Globus pallidus (tissue), 1 donor: ENCODE measurements at regions not wholly inside any gene's neighbourhood (a gene's known extent, or its start where the extent isn't known, plus 50 kb on each side); places are given as distances from the start of the nearest gene placed in this dataset.
"Not testable (repeated sequence)": the region's sequence is repeated elsewhere in the genome, so short reads cannot be mapped to it uniquely, and the experiment has no call there.

Experiments used
- DNase-seq: peaks from one replicate; pipeline ENCODE4 v3.0.0-alpha.2; 2015; ENCODE audit warnings: low spot score

DNA sequence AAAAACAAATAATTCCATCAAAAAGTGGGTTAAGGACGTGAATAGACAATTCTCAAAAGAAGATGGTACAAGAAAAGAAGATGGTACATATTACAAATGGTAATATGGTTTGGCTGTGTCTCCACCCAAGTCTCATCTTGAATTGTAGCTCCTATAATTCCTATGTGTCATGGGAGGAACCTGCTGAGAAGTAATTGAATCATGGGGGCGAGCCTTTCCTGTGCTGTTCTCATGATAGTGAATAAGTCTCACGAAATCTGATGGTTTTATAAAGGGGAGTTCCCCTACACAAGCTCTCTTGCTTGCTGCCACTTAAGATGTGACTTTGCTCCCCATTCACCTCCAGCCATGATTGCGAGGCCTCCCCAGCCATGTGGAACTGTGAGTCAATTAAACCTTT is 172.9 kb downstream of the C11orf91 start:
- DNase-seq, result not testable (repeated sequence)

DNA sequence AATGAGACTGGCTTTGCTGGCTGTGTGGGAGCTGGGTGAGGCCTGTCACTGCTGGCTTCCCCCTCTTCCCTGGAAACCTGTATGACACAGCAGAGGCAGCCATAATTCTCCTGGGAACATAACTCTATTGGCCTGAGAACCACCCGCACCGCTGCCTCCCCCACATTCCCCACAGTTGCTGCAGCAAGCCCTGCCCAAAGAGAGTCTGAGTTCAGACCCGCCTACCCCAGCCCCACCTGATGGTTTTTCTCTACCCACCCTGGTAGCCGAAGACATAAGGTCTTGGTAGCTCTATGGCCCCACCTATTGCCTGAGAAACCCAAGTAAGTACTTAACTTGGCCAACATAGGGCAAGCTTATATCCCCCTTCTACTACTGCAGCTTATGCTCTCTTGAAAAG is 174.8 kb downstream of the C11orf91 start:
- no peak for DNase-seq

DNA sequence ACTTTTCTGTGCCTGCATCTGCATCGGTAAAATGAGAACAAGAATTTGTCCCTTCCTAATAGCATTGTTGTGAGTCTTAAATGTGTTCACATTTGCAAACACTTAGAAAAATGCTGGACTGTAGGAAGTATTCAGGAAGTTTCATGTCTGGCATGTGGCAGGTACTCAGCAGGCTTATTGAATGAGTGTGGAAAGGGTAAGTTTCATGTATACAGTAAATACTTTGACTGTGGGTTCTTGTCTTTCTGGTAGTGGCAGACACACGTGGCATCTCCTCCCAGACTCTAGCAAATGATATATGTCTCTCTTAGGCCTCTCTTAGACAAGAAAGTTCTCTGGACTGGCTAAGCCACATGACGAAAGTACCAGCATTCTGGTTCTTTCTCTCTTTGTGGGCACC is 179.2 kb downstream of the C11orf91 start:
- no peak for DNase-seq

DNA sequence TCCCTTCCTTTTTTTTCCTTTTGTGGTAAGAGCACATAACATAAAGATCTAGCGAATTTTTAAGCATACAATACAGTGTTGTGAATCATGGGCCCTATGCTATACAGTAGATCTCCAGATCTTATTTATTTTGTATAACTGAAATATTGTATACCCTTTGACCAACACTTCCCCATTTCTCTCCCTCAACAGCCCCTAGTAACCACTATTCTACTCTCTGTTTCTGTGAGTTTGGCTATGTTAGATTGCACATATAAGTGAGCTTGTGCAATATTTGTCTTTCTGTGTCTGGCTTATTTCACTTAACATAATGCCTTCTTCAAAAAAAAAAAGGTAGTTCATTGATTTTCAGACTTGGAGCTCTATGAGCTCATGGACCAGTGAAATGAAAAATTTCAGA is 180.5 kb downstream of the C11orf91 start:
- no peak for DNase-seq

DNA sequence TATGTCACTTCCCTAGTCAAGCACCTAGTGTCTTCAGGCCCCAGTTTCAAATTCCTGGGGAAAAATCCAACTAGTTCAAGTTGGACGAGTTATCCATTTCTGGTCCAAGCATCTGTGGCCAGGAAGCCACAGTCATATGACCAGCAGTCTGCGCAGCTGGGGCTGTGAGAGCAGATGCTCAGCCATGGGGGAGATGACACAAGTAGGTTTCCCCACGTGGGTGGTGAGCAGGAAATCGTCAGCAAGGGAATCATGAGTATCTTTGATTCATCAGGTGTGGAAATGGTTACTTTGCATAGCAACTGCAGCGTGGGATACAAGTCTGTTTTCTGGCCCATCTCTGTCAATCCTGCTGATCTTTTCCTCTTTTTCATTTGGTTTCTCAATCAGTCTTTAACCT is 185.3 kb downstream of the C11orf91 start:
- DNase-seq, result no peak

DNA sequence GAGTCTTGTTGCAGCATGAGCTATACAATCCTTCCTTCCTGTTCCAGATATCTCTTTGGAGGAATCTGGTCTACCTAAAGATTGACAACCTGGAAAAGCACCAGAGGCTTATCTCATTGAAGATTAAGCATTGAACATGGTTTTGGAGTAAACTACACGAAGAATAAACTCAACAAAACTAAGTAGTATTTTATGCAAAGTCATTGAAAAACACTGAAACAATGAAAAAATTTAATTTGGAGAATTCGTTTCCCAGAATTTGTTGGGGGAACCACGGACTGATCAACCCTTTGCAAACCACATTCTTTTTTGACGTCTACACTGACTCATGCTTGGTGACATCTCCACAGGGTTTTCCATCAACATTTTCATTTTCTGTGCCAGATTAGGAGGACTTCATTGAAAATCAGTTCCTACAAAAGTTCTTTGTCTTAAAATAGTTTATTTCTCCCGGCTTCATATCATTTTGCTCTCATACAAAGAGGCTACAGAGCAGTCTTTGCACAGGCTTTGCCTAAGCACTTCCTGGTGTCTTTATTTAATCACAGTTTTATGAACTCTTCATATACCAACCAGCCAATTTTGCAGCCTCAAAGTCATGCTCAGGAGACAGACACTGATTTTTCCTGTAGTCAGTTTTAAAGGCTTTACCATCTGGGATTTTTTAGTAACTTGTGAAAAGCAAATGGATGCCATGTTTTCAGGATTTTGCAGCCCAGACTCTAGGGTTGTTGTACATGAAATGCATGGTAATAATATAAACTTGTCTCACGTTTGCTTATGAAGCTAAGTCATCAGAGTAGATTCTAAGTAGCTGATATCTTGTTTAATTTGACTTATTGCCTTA is 186.3 kb downstream of the C11orf91 start:
- no peak for DNase-seq

DNA sequence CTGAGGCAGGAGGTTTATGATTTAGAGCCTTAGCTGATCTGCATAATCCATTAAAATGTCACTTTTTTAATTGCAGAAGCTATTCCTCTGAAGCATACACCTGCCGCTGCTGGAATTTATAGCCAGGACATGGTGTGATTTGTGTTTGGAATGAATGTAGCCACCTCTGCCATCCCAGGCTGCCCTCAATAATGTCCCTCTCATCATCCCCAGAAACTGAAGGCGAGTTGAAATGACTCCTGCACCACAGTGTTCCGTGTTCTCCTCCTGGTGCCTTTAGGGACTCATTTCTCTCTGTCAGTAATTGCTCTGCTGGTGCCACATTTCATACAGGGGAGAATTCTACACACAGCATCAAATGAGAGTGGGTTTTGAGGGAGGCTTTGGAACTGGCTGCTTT is 191.0 kb downstream of the C11orf91 start:
- no peak for DNase-seq

DNA sequence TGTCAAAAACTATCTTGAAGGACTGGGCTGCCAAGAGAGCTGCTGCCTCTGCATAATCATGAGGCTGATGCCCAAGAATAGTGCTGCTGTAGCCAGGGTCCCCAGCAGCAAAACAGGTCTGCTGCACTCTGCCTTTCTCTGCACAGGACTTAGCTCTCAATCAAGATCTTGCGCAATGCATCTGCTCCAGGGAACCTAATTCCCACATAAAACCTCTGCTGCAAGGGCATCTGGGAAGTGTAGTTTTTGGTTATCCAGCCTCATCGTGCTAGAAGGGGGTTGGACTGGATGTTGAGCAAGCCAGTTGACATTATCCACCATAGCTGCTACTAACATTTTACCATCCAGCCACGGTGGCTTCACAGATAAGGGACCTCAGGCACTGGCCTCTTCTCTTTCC is 192.7 kb downstream of the C11orf91 start:
- no peak for DNase-seq

DNA sequence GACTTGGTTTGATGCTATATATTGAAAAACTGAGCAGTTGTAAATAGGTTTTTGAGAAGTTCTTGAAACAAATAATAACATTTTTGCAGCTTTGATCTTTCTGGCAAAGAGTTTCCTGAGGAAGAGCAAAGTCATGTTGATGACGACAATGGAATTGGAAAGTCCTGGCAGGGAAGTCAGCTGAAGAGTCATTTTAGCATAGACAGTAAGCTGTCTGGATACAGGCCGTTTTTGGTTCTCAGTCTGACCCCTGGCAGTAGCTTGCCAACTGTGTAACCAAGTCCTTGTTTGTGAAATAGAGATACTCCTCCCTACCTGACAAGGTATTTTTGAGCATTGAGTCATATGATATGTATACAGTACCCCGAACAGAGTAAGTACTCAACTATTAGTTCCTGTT is 193.3 kb downstream of the C11orf91 start:
- DNase-seq, result no peak

DNA sequence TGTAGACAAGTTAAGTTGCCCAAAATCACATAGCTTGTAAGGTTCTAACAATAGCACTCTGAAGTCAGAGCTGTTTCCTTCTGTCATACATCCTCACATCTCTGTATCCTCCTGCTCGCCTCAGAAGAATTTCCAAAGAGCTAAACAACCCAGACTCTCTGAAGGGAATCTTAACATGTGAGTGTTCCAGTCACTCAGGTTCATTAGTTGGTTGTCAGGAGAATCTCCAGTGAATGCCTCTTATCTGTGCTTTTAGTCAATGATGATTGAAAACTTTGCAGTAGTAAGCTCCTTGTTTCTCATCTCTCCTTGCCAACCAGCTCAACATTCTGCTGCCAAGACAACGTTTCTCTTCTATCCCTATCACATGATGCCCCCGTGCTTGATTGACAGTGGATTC is 195.5 kb downstream of the C11orf91 start:
- DNase-seq, result no peak

DNA sequence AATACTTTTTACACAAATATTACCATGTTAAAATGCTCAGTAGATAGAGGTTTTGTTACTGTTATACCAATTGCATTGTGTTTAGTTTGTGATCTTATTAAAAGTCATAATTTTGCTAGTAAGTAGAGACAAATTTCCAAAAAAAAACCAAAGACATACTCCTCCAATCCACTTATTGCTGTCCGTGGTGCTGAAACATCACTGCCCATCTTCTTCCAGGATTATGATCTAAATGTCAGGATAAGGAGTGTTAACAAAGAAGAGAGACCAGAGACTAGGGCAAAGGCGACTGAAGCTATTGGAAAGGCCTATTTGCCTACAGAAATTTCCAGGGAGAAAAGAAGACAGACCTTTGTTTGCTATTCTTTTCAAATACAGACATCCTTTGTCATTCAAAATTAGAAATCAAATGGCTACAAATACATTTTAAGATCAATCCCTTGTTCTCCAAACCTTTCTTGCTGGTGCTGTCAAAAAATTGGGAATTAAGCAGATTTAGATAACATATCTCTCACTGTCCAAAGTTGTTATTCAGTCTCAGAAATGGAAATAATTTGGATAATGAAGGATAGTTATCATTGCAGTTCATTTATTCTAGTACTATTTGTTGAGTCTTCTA is 199.7 kb downstream of the C11orf91 start:
- no peak for DNase-seq

DNA sequence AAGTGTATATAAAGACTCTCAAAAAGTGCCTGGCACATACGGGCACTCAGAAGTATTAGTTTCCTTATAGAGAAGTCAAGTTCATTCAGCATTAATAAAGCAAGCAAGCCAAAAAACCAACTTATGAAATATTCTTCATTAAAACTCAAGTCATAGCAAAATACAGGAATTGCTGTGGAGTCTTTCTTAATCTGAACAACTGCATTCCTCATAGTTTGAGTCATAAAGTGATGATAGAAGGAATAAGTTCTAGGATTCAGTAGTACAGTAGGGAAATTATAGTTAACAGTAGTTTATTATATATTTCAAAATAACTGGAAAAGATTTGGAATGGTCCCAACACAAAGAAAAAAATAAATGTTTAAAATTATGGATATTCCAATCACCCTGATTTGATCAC is 200.3 kb downstream of the C11orf91 start:
- no peak for DNase-seq

DNA sequence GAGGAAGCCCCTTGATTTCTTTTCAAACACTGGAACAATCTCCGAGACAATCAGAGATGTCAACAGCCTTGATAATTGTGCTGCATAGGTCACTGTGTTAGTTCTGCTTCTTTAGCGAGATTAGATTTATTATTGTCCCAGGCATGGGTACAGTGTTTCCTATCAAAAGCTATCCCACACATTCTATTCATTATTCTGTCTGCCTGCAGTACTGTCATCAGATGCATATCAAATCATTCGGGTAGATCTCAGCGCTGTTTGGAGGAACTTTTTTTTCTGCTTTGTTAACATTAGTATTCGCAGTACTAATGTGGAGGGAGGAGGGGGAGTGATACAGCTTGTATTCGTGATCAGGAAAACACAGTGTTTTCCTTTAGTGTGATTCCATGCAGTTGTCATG is 208.0 kb downstream of the C11orf91 start:
- no peak for DNase-seq

DNA sequence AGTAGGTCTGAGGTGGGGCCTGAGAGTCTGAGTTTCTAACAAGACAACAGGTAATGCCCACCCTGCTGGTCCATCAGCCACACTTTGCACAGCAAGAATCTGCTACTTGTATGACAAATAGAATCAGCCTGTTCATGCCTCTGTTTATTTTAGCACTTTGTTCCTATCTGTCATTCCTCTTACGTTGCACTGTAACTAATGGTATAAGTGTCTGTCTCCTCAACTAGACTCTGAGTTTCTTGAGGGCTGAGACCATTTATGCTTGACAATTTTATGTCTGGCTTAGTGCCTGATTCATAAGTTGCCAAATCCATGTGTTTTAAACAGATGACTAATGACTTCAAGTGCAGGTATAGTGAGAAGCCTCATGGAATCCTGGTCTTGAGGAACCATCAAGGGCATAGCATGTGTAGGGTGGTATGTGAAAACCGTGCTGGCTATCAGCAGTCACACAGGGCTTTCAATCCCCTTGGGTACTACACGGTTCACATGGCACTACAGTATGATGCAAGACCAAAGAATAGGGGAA is 209.7 kb downstream of the C11orf91 start:
- DNase-seq, result no peak

DNA sequence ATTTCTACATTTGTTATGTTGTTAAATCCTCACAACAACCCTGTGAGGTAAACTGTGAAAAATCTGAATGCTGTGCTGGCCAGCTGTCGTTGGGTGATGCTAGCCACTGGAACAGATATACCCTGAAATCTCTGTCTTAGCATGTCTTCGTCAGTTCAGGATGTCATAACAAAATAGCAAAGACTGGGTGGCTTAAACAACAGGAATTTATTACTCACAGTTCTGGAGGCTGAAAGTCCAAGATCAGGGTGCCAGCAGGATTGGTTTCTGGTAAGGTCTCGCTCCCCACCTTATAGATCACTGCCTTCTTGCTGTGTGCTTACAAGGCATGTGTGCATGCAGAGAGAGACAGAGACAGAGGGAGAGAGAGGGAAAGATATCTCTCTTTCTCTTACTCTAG is 211.7 kb downstream of the C11orf91 start:
- DNase-seq, result no peak

DNA sequence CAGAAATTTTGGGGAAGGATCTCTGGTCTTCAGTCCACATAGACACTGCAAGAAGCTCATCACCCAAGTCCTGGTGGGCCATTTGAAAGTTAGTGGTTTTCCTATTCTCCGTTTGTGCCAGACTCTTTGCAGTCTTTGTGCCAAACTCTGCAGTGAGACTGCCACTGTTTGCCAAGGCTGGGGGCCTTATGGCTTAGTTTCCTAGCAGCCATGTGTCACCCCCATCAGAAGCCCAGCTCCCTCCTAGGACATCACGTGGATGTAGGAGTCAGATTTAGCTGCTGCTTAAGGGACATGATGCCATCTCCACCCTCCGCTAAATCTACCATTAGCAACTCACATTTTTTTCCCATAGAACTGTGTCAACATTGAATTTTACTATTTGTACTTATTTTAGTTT is 220.0 kb downstream of the C11orf91 start:
- no peak for DNase-seq

DNA sequence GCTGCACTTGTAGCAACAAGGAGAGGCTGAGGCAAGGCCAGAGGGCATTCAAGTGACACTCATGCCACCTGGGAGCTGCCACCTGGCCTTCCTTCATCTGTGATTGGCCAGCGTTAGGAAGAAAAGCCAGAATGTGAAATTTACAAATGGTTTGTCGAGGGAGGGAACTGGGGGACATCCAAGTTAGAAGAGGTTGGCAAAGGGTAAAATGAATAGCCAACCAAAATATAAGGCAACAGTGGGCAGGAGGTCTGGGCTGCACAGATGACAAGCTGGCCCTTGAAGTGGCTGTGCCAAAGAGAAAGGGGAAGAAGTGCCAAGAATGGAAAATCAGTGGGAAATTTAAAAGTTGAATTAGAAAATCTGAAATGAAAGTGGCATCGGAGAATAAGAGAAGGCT is 221.4 kb downstream of the C11orf91 start:
- DNase-seq, result no peak

DNA sequence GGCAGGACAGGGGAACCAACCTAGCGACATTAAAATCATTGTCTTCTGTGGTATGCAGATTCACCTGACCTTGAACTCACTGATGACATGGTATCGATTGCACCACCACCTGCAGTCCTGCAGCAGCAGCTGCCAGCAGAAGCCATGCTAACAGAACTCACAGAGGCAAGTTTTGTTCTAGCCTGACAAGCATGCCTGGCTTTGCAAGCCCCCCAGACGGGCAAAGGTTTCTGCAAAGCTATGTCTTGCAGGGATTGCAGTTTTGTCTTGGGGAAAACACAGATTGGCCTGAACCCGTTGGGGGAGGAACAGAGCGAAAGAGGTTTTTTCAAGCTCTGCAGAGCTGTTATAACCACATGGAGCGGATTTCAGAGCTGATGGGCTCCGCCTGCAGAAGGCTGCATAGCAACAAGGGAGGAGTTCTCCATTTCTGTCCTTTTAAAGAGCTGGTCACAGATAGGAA is 221.0 kb downstream of the HIPK3 start:
- DNase-seq, result no peak

DNA sequence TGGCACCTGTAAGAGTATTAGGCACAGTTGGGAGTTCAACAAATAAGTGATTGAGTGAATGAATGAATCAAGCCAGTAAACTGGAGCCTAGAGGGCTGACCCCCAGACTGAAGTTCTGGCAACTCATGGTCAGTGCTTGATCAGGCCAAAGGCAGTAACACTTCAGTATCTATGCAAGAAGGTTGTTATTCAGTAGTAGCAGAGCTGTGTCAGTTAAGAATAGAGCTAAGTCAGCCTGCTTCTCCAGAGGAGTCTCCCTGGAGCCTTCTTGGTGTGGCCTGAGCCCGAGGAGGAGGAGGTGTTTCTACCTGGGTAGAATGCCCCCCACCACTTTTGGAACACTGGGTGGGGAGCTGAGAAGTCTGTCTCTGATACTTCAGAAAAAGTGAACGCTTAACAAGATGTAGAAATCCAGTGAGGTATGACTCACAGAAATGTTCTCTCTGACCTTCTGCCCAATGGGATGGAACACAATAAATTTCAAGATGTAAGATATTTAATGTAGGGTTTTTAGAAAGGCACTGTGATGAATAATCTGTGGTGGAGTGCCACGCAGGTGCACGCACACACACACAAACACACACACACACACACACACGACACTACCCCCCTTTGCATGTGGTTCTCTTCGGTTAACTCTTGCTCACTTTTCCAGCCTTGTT is 219.9 kb downstream of the HIPK3 start:
- no peak for DNase-seq

DNA sequence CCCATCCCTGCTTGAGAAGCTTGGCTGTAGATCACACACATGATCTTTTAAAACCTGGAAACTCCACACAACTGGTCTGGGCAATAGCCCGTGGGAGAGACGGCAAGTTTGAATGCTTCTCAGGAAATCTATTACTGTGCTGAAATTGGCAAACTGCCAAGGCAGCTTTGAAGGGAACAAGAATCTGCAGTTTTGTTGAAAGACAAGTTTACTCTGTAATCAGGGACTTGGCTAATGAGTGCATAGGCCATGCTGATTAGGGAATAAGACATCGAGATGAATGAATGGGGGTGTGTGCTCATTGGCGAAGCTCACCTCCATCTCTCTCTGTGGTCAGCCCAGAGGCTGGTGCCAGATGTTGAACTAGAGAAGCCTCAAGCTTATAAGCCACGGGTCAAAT is 218.8 kb downstream of the HIPK3 start:
- DNase-seq, result peak; percentile 28

DNA sequence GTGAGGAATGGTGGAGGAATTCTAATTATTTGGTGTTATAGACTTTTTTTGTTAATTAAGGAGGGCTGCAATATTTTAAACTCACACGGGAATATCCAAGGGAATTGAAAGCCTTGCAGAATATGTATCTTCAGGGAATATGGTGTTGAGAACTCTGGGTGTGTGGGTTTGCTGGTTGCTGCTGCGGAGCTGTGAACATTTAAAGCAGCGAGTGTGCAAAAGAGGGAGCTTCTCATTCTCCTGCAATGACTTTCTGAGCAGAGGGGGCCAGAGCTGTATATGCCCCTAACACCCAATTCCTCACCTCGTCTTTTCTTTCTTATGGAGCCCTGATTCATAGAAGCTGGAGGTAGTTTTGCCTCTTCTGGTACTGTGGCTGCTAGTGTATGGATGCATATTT is 217.7 kb downstream of the HIPK3 start:
- no peak for DNase-seq

DNA sequence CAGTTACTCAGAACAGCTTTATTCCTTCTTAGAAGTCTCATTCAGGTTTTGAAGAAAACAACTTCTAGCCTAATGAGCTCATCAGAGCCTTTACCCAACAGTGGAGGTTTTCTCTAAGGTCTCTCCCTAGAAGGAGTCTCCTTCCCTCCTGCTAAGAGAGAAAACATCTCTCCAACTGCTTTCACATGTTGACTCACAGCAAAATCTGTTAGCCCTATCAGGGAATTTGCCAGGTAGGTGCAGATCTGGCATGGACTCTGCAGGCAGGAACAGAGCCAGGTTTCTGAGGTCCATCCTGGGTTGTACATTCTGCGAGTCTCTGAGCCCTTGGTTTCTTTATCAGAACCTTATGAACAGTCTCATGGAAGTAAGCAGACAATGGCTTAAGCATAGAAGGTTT is 214.4 kb downstream of the HIPK3 start:
- DNase-seq, result no peak

DNA sequence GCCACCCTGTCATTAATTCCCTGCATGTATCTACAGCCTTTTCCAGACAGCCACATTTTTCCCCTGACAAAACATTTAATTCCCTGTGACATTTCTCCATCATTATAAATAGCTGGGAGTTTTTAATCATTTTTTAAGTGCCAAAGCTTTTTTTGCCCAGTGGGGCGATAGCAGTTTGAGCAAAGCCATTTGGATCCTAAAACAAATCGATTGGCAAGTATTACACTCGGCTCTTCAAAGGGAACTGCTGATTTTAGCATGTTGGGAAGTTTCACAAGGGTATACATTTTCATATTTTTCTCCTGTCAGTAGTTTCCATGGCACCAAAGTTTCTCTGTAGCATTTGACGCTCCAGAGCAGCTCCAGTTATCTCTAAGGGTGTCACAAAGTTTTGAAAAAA is 210.8 kb downstream of the HIPK3 start:
- no peak for DNase-seq
